ENCODE measurements at regions not wholly inside any gene's neighbourhood (a gene's known extent, or its start where the extent isn't known, plus 50 kb on each side); places are given as distances from the start of the nearest gene placed in this dataset.

- Histone ChIP-seq H3K4me1 (ENCODE audit: control insufficient read depth, insufficient read depth, low read length) (no peaks in the 10 kb centered on the region), H3K9me3 (ENCODE audit: control insufficient read depth, insufficient read depth, low read length) (no peaks in the 10 kb centered on the region), H3K9ac (ENCODE audit: low read depth, low read length) (no peak overlapping the region), H3K36me3 (ENCODE audit: control insufficient read depth, insufficient read depth, low read length) (no peaks in the 10 kb centered on the region), H3K27me3 (ENCODE audit: control insufficient read depth, insufficient read depth, low read length) (no peaks in the 10 kb centered on the region), H3K27ac (ENCODE audit: low read depth, low read length) (no peak overlapping the region), H3K4me3 (ENCODE audit: low read depth, low read length) (no peak overlapping the region)
These were observed 95.9 kb upstream of the SSTR4 start for GRCh38 chr20:22939181-22939580.

- no peaks in the 10 kb centered on the region for H3K27me3 ChIP-seq (ENCODE audit: control insufficient read depth, insufficient read depth, low read length)
- H3K4me3 ChIP-seq (ENCODE audit: low read depth, low read length): no peak overlapping the region
- no peaks in the 10 kb centered on the region for H3K4me1 ChIP-seq (ENCODE audit: control insufficient read depth, insufficient read depth, low read length)
- no peaks in the 10 kb centered on the region for H3K9me3 ChIP-seq (ENCODE audit: control insufficient read depth, insufficient read depth, low read length)
- H3K9ac ChIP-seq (ENCODE audit: low read depth, low read length): no peak overlapping the region
- no peaks in the 10 kb centered on the region for H3K36me3 ChIP-seq (ENCODE audit: control insufficient read depth, insufficient read depth, low read length)
- H3K27ac ChIP-seq (ENCODE audit: low read depth, low read length): no peak overlapping the region
These were observed 94.8 kb upstream of the SSTR4 start for GRCh38 chr20:22940350-22940749.

GRCh38 chr20:22941550-22941949 lies 93.6 kb upstream of the SSTR4 start:
- H3K4me1 ChIP-seq (ENCODE audit: control insufficient read depth, insufficient read depth, low read length): no peaks in the 10 kb centered on the region
- H3K9ac ChIP-seq (ENCODE audit: low read depth, low read length): no peak overlapping the region
- H3K9me3 ChIP-seq (ENCODE audit: control insufficient read depth, insufficient read depth, low read length): no peaks in the 10 kb centered on the region
- H3K27ac ChIP-seq (ENCODE audit: low read depth, low read length): no peak overlapping the region
- no peaks in the 10 kb centered on the region for H3K36me3 ChIP-seq (ENCODE audit: control insufficient read depth, insufficient read depth, low read length)
- no peaks in the 10 kb centered on the region for H3K27me3 ChIP-seq (ENCODE audit: control insufficient read depth, insufficient read depth, low read length)
- H3K4me3 ChIP-seq (ENCODE audit: low read depth, low read length): no peak overlapping the region

- H3K4me3 ChIP-seq (ENCODE audit: low read depth, low read length): no peak overlapping the region
- no peak overlapping the region for H3K9ac ChIP-seq (ENCODE audit: low read depth, low read length)
- no peak overlapping the region for H3K27ac ChIP-seq (ENCODE audit: low read depth, low read length)
- H3K9me3 ChIP-seq (ENCODE audit: control insufficient read depth, insufficient read depth, low read length): no peaks in the 10 kb centered on the region
- H3K4me1 ChIP-seq (ENCODE audit: control insufficient read depth, insufficient read depth, low read length): no peaks in the 10 kb centered on the region
- H3K27me3 ChIP-seq (ENCODE audit: control insufficient read depth, insufficient read depth, low read length): no peaks in the 10 kb centered on the region
- no peaks in the 10 kb centered on the region for H3K36me3 ChIP-seq (ENCODE audit: control insufficient read depth, insufficient read depth, low read length)
These were observed 92.4 kb upstream of the SSTR4 start for GRCh38 chr20:22942742-22943141.

- Histone ChIP-seq H3K4me3 (ENCODE audit: low read depth, low read length) (no peak overlapping the region), H3K9me3 (ENCODE audit: control insufficient read depth, insufficient read depth, low read length) (no peaks in the 10 kb centered on the region), H3K27me3 (ENCODE audit: control insufficient read depth, insufficient read depth, low read length) (no peaks in the 10 kb centered on the region), H3K36me3 (ENCODE audit: control insufficient read depth, insufficient read depth, low read length) (no peaks in the 10 kb centered on the region), H3K4me1 (ENCODE audit: control insufficient read depth, insufficient read depth, low read length) (no peaks in the 10 kb centered on the region), H3K27ac (ENCODE audit: low read depth, low read length) (no peak overlapping the region), H3K9ac (ENCODE audit: low read depth, low read length) (no peak overlapping the region)
These were observed 91.0 kb upstream of the SSTR4 start for GRCh38 chr20:22944062-22944461.

- H3K4me3 ChIP-seq (ENCODE audit: low read depth, low read length): no peak overlapping the region
- H3K4me1 ChIP-seq (ENCODE audit: control insufficient read depth, insufficient read depth, low read length): no peaks in the 10 kb centered on the region
- no peaks in the 10 kb centered on the region for H3K9me3 ChIP-seq (ENCODE audit: control insufficient read depth, insufficient read depth, low read length)
- H3K27me3 ChIP-seq (ENCODE audit: control insufficient read depth, insufficient read depth, low read length): no peaks in the 10 kb centered on the region
- H3K27ac ChIP-seq (ENCODE audit: low read depth, low read length): no peak overlapping the region
- no peak overlapping the region for H3K9ac ChIP-seq (ENCODE audit: low read depth, low read length)
- no peaks in the 10 kb centered on the region for H3K36me3 ChIP-seq (ENCODE audit: control insufficient read depth, insufficient read depth, low read length)
These were observed 90.2 kb upstream of the SSTR4 start for GRCh38 chr20:22944936-22945335.

GRCh38 chr20:22946596-22946995 lies 88.5 kb upstream of the SSTR4 start:
- H3K9me3 ChIP-seq (ENCODE audit: control insufficient read depth, insufficient read depth, low read length): no peaks in the 10 kb centered on the region

GRCh38 chr20:22949331-22950109 lies 85.6 kb upstream of the SSTR4 start:
- H3K27ac ChIP-seq (ENCODE audit: low read depth, low read length): no peak overlapping the region
- no peaks in the 10 kb centered on the region for H3K36me3 ChIP-seq (ENCODE audit: control insufficient read depth, insufficient read depth, low read length)
- H3K4me1 ChIP-seq (ENCODE audit: control insufficient read depth, insufficient read depth, low read length): no peaks in the 10 kb centered on the region
- H3K9me3 ChIP-seq (ENCODE audit: control insufficient read depth, insufficient read depth, low read length): no peaks in the 10 kb centered on the region
- H3K9ac ChIP-seq (ENCODE audit: low read depth, low read length): no peak overlapping the region
- no peaks in the 10 kb centered on the region for H3K27me3 ChIP-seq (ENCODE audit: control insufficient read depth, insufficient read depth, low read length)
- H3K4me3 ChIP-seq (ENCODE audit: low read depth, low read length): no peak overlapping the region

More at GRCh38 chr20:22946596-22946995, 88.5 kb upstream of the SSTR4 start:
- H3K36me3 ChIP-seq (ENCODE audit: control insufficient read depth, insufficient read depth, low read length): no peaks in the 10 kb centered on the region
- no peak overlapping the region for H3K9ac ChIP-seq (ENCODE audit: low read depth, low read length)
- H3K4me1 ChIP-seq (ENCODE audit: control insufficient read depth, insufficient read depth, low read length): no peaks in the 10 kb centered on the region
- no peaks in the 10 kb centered on the region for H3K27me3 ChIP-seq (ENCODE audit: control insufficient read depth, insufficient read depth, low read length)
- no peak overlapping the region for H3K27ac ChIP-seq (ENCODE audit: low read depth, low read length)
- no peak overlapping the region for H3K4me3 ChIP-seq (ENCODE audit: low read depth, low read length)

GRCh38 chr20:22951966-22952365 lies 83.1 kb upstream of the SSTR4 start:
- H3K36me3 ChIP-seq (ENCODE audit: control insufficient read depth, insufficient read depth, low read length): no peaks in the 10 kb centered on the region
- no peak overlapping the region for H3K27ac ChIP-seq (ENCODE audit: low read depth, low read length)
- no peaks in the 10 kb centered on the region for H3K27me3 ChIP-seq (ENCODE audit: control insufficient read depth, insufficient read depth, low read length)
- H3K9ac ChIP-seq (ENCODE audit: low read depth, low read length): no peak overlapping the region
- no peak overlapping the region for H3K4me3 ChIP-seq (ENCODE audit: low read depth, low read length)
- no peaks in the 10 kb centered on the region for H3K4me1 ChIP-seq (ENCODE audit: control insufficient read depth, insufficient read depth, low read length)
- no peaks in the 10 kb centered on the region for H3K9me3 ChIP-seq (ENCODE audit: control insufficient read depth, insufficient read depth, low read length)

- no peak overlapping the region for H3K4me3 ChIP-seq (ENCODE audit: low read depth, low read length)
- H3K4me1 ChIP-seq (ENCODE audit: control insufficient read depth, insufficient read depth, low read length): no peaks in the 10 kb centered on the region
- H3K27me3 ChIP-seq (ENCODE audit: control insufficient read depth, insufficient read depth, low read length): no peaks in the 10 kb centered on the region
- H3K36me3 ChIP-seq (ENCODE audit: control insufficient read depth, insufficient read depth, low read length): no peaks in the 10 kb centered on the region
- no peaks in the 10 kb centered on the region for H3K9me3 ChIP-seq (ENCODE audit: control insufficient read depth, insufficient read depth, low read length)
- no peak overlapping the region for H3K9ac ChIP-seq (ENCODE audit: low read depth, low read length)
- H3K27ac ChIP-seq (ENCODE audit: low read depth, low read length): no peak overlapping the region
These were observed 80.5 kb upstream of the SSTR4 start for GRCh38 chr20:22954661-22955060.

- Histone ChIP-seq H3K27me3 (ENCODE audit: control insufficient read depth, insufficient read depth, low read length) (no peaks in the 10 kb centered on the region), H3K9ac (ENCODE audit: low read depth, low read length) (no peak overlapping the region), H3K9me3 (ENCODE audit: control insufficient read depth, insufficient read depth, low read length) (no peaks in the 10 kb centered on the region), H3K36me3 (ENCODE audit: control insufficient read depth, insufficient read depth, low read length) (no peaks in the 10 kb centered on the region), H3K27ac (ENCODE audit: low read depth, low read length) (no peak overlapping the region), H3K4me1 (ENCODE audit: control insufficient read depth, insufficient read depth, low read length) (no peaks in the 10 kb centered on the region), H3K4me3 (ENCODE audit: low read depth, low read length) (no peak overlapping the region)
These were observed 76.7 kb upstream of the SSTR4 start for GRCh38 chr20:22958390-22958789.

All from HUES48 (cell line).